A549 (cell line): ENCODE measurements at regions not wholly inside any gene's neighbourhood (a gene's known extent, or its start where the extent isn't known, plus 50 kb on each side); places are given as distances from the start of the nearest gene placed in this dataset.

Source experiments
- ATAC-seq, 2 experiments: fragments of 200-7000 bp in 1 of 2; fragments of >200 bp in 1 of 2; cut with Nextera tagmentation in 1 of 2; cut with Tn5 transposase in 1 of 2; 3 replicates each; pipeline versions ENCODE4 v1.8.0 to v1.9.1; 2018 to 2020; ENCODE audit warnings: mild to moderate bottlenecking in 1 of 2, moderate library complexity in 1 of 2
- CTCF ChIA-PET: fragments of 300-600 bp; sonication (Branson Sonifier 250); formaldehyde crosslinking; extraction: SDS; loops from one replicate; lab custom pipeline; 2021; ENCODE audit warnings: antibody characterized with exemption, inconsistent platforms; lab: Yijun Ruan, JAX
- POLR2A ChIA-PET: fragments of 350-600 bp; formaldehyde crosslinking; extraction: SDS; loops from one replicate; lab custom pipeline; 2021; ENCODE audit warnings: antibody characterized with exemption, inconsistent platforms; lab: Yijun Ruan, JAX
- DNase-seq, 2 experiments: peaks; one replicate each; pipeline versions ENCODE4 v3.0.0 to v3.0.0-alpha.2; 2011 to 2016; ENCODE audit warnings: low read depth in 1 of 2, low spot score in 1 of 2
- FAIRE-seq: peaks from 2 replicates; lab custom pipeline; 2011; peaks lifted over from hg19 to GRCh38; lab: Jason Lieb, UNC
- H3K27ac ChIP-seq, 2 experiments: fragments of >200 bp; sonication (Bioruptor Twin); formaldehyde crosslinking; 3 replicates each; pipeline ENCODE4 v1.5.1; 2016 to 2017
- H3K4me1 ChIP-seq: fragments of >200 bp; sonication (Bioruptor Twin); formaldehyde crosslinking; 3 replicates; pipeline ENCODE4 v1.6.1; 2016
- H3K4me2 ChIP-seq: fragments of >200 bp; sonication (Bioruptor Twin); formaldehyde crosslinking; 3 replicates; pipeline ENCODE4 v1.6.1; 2016
- H3K4me3 ChIP-seq: fragments of >200 bp; sonication (Bioruptor Twin); formaldehyde crosslinking; 3 replicates; pipeline ENCODE4 v1.5.1; 2016
- H3K9me3 ChIP-seq: fragments of >200 bp; sonication (Bioruptor Twin); formaldehyde crosslinking; 3 replicates; pipeline ENCODE4 v1.6.1; 2016
- BCL3 ChIP-seq: fragments of >200 bp; sonication (Bioruptor Twin); formaldehyde crosslinking; IDR thresholded peaks from 3 replicates; pipeline ENCODE4 v1.6.1; 2016
- EHF ChIP-seq: fragments of 250-450 bp; sonication (Bioruptor Pico); IDR thresholded peaks from 2 replicates; pipeline ENCODE4 v1.5.0; 2020; ENCODE audit warnings: mild to moderate bottlenecking
- FOSB ChIP-seq: fragments of 250-450 bp; sonication (Bioruptor Pico); IDR thresholded peaks from 2 replicates; pipeline ENCODE4 v1.5.0; 2020; ENCODE audit warnings: mild to moderate bottlenecking, moderate library complexity
- HOXB13 ChIP-seq: fragments of 250-450 bp; sonication (Bioruptor Pico); IDR thresholded peaks from 2 replicates; pipeline ENCODE4 v1.5.0; 2020; ENCODE audit warnings: low read depth, mild to moderate bottlenecking, moderate library complexity
- HOXB5 ChIP-seq: fragments of 250-450 bp; sonication (Bioruptor Pico); IDR thresholded peaks from 2 replicates; pipeline ENCODE4 v1.5.0; 2020; ENCODE audit warnings: mild to moderate bottlenecking, moderate library complexity
- KDM1A ChIP-seq: fragments of 200-600 bp; sonication (generic); IDR thresholded peaks from 2 replicates; pipeline ENCODE4 v1.6.1; 2016; ENCODE audit warnings: low read depth, mild to moderate bottlenecking
- KDM5A ChIP-seq: fragments of 200-600 bp; sonication (generic); IDR thresholded peaks from 2 replicates; pipeline ENCODE4 v1.6.1; 2016; ENCODE audit warnings: antibody characterized with exemption, mild to moderate bottlenecking
- MAZ ChIP-seq: fragments of 150-350 bp; IDR thresholded peaks from 2 replicates; pipeline ENCODE4 v1.6.1; 2014; ENCODE audit warnings: antibody characterized with exemption, low read depth, low read length, borderline replicate concordance
- MYC ChIP-seq: IDR thresholded peaks from 2 replicates; pipeline ENCODE4 v1.6.1; 2012; ENCODE audit warnings: mild to moderate bottlenecking, inconsistent platforms, low read length, improper control_type of control experiment, borderline replicate concordance
- NPAS2 ChIP-seq: fragments of 250-450 bp; sonication (Bioruptor Pico); IDR thresholded peaks from 2 replicates; pipeline ENCODE4 v1.8.0; 2022; ENCODE audit warnings: mild to moderate bottlenecking, moderate library complexity, borderline replicate concordance
- POLR2AphosphoS2 ChIP-seq: conservative IDR thresholded peaks from 2 replicates; pipeline ENCODE4 v1.6.1; 2012; ENCODE audit warnings: low read length, improper control_type of control experiment, inconsistent platforms
- RCOR1 ChIP-seq: fragments of 150-350 bp; IDR thresholded peaks from 2 replicates; pipeline ENCODE4 v1.6.1; 2014; ENCODE audit warnings: antibody characterized with exemption, low read length, low read depth
- RNF2 ChIP-seq: fragments of 200-600 bp; sonication (generic); IDR thresholded peaks from 2 replicates; pipeline ENCODE4 v1.6.1; 2016; ENCODE audit warnings: low read depth, mild to moderate bottlenecking, antibody characterized with exemption, moderate library complexity, borderline replicate concordance
- TFCP2L1 ChIP-seq: fragments of 250-450 bp; sonication (Bioruptor Pico); IDR thresholded peaks from 2 replicates; pipeline ENCODE4 v1.5.0; 2021; ENCODE audit warnings: mild to moderate bottlenecking
- USF2 ChIP-seq: fragments of 450-650 bp; IDR thresholded peaks from 2 replicates; pipeline ENCODE4 v1.6.1; 2014; ENCODE audit warnings: antibody characterized with exemption
- ZFP36 ChIP-seq: fragments of 450-650 bp; IDR thresholded peaks from 2 replicates; pipeline ENCODE4 v1.6.1; 2014; ENCODE audit warnings: borderline replicate concordance; ENCODE audit not compliant: partially characterized antibody
- WGBS: methylation state at CpG from one replicate; pipeline ENCODE4 v1.1.6; 2017; ENCODE audit errors: missing lambda C conversion rate; 5-methylcytosine and 5-hydroxymethylcytosine counted together
- TF ChIP-seq, protein P1 (sequence below): fragments of >200 bp; sonication (Bioruptor Twin); formaldehyde crosslinking; IDR thresholded peaks from 3 replicates; pipeline ENCODE4 v1.5.1; 2016
- TF ChIP-seq, protein P2 (sequence below): fragments of 150-350 bp; IDR thresholded peaks from 2 replicates; pipeline ENCODE4 v1.6.1; 2014; ENCODE audit warnings: low read depth, mild to moderate bottlenecking, low read length
- TF ChIP-seq, protein P3 (sequence below): fragments of 250-450 bp; sonication (Bioruptor Pico); IDR thresholded peaks from 2 replicates; pipeline ENCODE4 v1.5.0; 2021; ENCODE audit warnings: mild to moderate bottlenecking, moderate library complexity, borderline replicate concordance

- no peak for DNase-seq
- no peak for FAIRE-seq
- Histone ChIP-seq H3K4me3 (no peak overlapping the region), H3K9me3 (peaks cover 23% of the 10 kb centered on the region; the same call in 2 of the 3 replicates), H3K4me1 (no peaks in the 10 kb centered on the region), H3K4me2 (no peak overlapping the region), H3K27ac (no peak overlapping the region)
- ChIA-PET POLR2A (no interaction called here), CTCF (no interaction called here)
- ATAC-seq = no peak
- 16% methylated on average over 5 of the region's 5 CpGs for WGBS
- TF ChIP-seq MAZ (no peak), MYC (no peak), KDM5A (no peak), HOXB13 (no peak)
- TF ChIP-seq, protein P1, sequence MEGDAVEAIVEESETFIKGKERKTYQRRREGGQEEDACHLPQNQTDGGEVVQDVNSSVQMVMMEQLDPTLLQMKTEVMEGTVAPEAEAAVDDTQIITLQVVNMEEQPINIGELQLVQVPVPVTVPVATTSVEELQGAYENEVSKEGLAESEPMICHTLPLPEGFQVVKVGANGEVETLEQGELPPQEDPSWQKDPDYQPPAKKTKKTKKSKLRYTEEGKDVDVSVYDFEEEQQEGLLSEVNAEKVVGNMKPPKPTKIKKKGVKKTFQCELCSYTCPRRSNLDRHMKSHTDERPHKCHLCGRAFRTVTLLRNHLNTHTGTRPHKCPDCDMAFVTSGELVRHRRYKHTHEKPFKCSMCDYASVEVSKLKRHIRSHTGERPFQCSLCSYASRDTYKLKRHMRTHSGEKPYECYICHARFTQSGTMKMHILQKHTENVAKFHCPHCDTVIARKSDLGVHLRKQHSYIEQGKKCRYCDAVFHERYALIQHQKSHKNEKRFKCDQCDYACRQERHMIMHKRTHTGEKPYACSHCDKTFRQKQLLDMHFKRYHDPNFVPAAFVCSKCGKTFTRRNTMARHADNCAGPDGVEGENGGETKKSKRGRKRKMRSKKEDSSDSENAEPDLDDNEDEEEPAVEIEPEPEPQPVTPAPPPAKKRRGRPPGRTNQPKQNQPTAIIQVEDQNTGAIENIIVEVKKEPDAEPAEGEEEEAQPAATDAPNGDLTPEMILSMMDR = no peak
Measured at GRCh38 chr2:239456940-239457339, 56.1 kb upstream of the HDAC4 start.

GRCh38 chr2:239455436-239456203 is 54.8 kb upstream of the HDAC4 start:
- no peaks in the 10 kb centered on the region for H3K4me1 ChIP-seq
- no peak overlapping the region for H3K4me2 ChIP-seq
- ChIA-PET CTCF (no interaction called here), POLR2A (no interaction called here)
- ATAC-seq (no peak), DNase-seq (no peak), FAIRE-seq (no peak)
- TF ChIP-seq POLR2AphosphoS2 (no peak), KDM1A (no peak), BCL3 (no peak), NPAS2 (CRISPR knock-in tag) (no peak), ZFP36 (no peak), EHF (CRISPR knock-in tag) (no peak), HOXB5 (CRISPR knock-in tag) (no peak), USF2 (no peak), HOXB13 (no peak), RCOR1 (no peak), RNF2 (no peak), TFCP2L1 (CRISPR knock-in tag) (no peak), FOSB (CRISPR knock-in tag) (no peak)
- TF ChIP-seq, protein P1 = no peak
- TF ChIP-seq, protein P2, sequence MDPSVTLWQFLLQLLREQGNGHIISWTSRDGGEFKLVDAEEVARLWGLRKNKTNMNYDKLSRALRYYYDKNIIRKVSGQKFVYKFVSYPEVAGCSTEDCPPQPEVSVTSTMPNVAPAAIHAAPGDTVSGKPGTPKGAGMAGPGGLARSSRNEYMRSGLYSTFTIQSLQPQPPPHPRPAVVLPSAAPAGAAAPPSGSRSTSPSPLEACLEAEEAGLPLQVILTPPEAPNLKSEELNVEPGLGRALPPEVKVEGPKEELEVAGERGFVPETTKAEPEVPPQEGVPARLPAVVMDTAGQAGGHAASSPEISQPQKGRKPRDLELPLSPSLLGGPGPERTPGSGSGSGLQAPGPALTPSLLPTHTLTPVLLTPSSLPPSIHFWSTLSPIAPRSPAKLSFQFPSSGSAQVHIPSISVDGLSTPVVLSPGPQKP = no peak
- TF ChIP-seq, protein P3, sequence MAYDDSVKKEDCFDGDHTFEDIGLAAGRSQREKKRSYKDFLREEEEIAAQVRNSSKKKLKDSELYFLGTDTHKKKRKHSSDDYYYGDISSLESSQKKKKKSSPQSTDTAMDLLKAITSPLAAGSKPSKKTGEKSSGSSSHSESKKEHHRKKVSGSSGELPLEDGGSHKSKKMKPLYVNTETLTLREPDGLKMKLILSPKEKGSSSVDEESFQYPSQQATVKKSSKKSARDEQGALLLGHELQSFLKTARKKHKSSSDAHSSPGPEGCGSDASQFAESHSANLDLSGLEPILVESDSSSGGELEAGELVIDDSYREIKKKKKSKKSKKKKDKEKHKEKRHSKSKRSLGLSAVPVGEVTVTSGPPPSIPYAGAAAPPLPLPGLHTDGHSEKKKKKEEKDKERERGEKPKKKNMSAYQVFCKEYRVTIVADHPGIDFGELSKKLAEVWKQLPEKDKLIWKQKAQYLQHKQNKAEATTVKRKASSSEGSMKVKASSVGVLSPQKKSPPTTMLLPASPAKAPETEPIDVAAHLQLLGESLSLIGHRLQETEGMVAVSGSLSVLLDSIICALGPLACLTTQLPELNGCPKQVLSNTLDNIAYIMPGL (CRISPR knock-in tag) = no peak
- WGBS = 51% methylated on average over 16 of the region's 17 CpGs
- H3K27ac ChIP-seq = no peak overlapping the region
- no peak overlapping the region for H3K4me3 ChIP-seq
- peaks cover 32% of the 10 kb centered on the region; the same call in 2 of the 3 replicates for H3K9me3 ChIP-seq
